Right lobe of liver (tissue), 6 donors: ENCODE measurements at regions not wholly inside any gene's neighbourhood (a gene's known extent, or its start where the extent isn't known, plus 50 kb on each side); places are given as distances from the start of the nearest gene placed in this dataset.
"Not testable (repeated sequence)": the region's sequence is repeated elsewhere in the genome, so short reads cannot be mapped to it uniquely, and the experiment has no call there.

Source experiments
- ATAC-seq, 4 donors: fragments of 200-7000 bp; cut with Tn5 transposase; one replicate each; pipeline ENCODE4 v1.9.1; 2020; ENCODE audit warnings: mild to moderate bottlenecking in 4 of 4, moderate library complexity in 4 of 4
- DNase-seq, 3 donors: peaks; one replicate each; pipeline ENCODE4 v3.0.0-alpha.2; 2020
- H3K27ac ChIP-seq, 3 donors: fragments of 200-600 bp; one replicate each; pipeline ENCODE4 v1.8.0; 2022
- H3K27me3 ChIP-seq, 2 donors: fragments of 200-600 bp; one replicate each; pipeline ENCODE4 v1.8.0; 2022
- H3K36me3 ChIP-seq, 4 donors: fragments of 200-600 bp; sonication (generic) in 1 of 4; one replicate each; pipeline versions ENCODE4 v1.5.1 to v1.8.0; 2017 to 2022; ENCODE audit warnings: control low read depth in 1 of 4
- H3K4me1 ChIP-seq, 4 donors: fragments of 200-600 bp; sonication (generic) in 1 of 4; one replicate each; pipeline versions ENCODE4 v1.5.1 to v1.8.0; 2017 to 2022; ENCODE audit warnings: control low read depth in 1 of 4
- H3K4me3 ChIP-seq, 3 donors: fragments of 200-600 bp; one replicate each; pipeline ENCODE4 v1.8.0; 2022
- H3K9me3 ChIP-seq, 4 donors: fragments of 200-600 bp; sonication (generic) in 1 of 4; one replicate each; pipeline versions ENCODE4 v1.5.1 to v1.8.0; 2017 to 2022; ENCODE audit warnings: control low read depth in 1 of 4
- CTCF ChIP-seq, 4 donors: fragments of 200-600 bp in 3 of 4; fragments of 450-650 bp in 1 of 4; IDR thresholded peaks; one replicate each; pipeline versions ENCODE4 v1.5.1 to v1.8.0; 2016 to 2022; ENCODE audit warnings: antibody characterized with exemption in 4 of 4, mild to moderate bottlenecking in 2 of 4
- POLR2A ChIP-seq: fragments of 450-650 bp; IDR thresholded peaks from one replicate; pipeline ENCODE4 v1.6.1; 2017; ENCODE audit warnings: antibody characterized with exemption, mild to moderate bottlenecking
- WGBS: methylation state at CpG from one replicate; pipeline ENCODE4 v1.1.6; 2018; ENCODE audit warnings: low coverage, low lambda C conversion rate; ENCODE audit not compliant: insufficient coverage; ENCODE audit errors: missing lambda C conversion rate; 5-methylcytosine and 5-hydroxymethylcytosine counted together
- intact Hi-C, 2 donors: fragments of 100-400 bp; cut with DNase I; formaldehyde crosslinking; loops; one replicate each; pipeline versions ENCODE4 v1.11.2 to v1.14.1; 2022
- donor health status: DM: no; HTN: yes; CAD: no.
- donor health status: DM: no; HTN: no; CAD: no.
- donor health status: DM: no; HTN: no; CAD: no.
- donor health status: DM: no; HTN: yes; CAD: no.
- donor health status: DM: no; HTN: yes; CAD: no.

GRCh38 chr4:54840992-54841768, 183.4 kb downstream of the KIT start:
- Histone ChIP-seq H3K9me3 (no peaks in the 10 kb centered on the region), H3K27ac (no peak overlapping the region), H3K36me3 (no peaks in the 10 kb centered on the region), H3K4me1 (no peaks in the 10 kb centered on the region), H3K4me3 (no peak overlapping the region), H3K27me3 (no peaks in the 10 kb centered on the region)
- peak in 1 of 4 donors; percentile 60 for ATAC-seq
- WGBS, result 35% methylated on average over 2 of the region's 2 CpGs
- intact Hi-C loops, result no loop called here
- TF ChIP-seq POLR2A (no peak), CTCF (IDR thresholded peaks at IDR 0.05) (peak in 1 of 4 donors; percentile 15)
- DNase-seq, result no peak

- ATAC-seq (no peak), DNase-seq (no peak)
- TF ChIP-seq CTCF (IDR thresholded peaks at IDR 0.05) (no peak), POLR2A (no peak)
- no peaks in the 10 kb centered on the region for H3K4me1 ChIP-seq
- H3K4me3 ChIP-seq, result no peak overlapping the region
- H3K36me3 ChIP-seq, result no peaks in the 10 kb centered on the region
- no peaks in the 10 kb centered on the region for H3K27me3 ChIP-seq
- H3K9me3 ChIP-seq, result no peaks in the 10 kb centered on the region
- no peak overlapping the region for H3K27ac ChIP-seq
- intact Hi-C loops, result no loop called here
- 52% methylated on average over 2 of the region's 2 CpGs for WGBS
These were observed 182.7 kb downstream of the KIT start for GRCh38 chr4:54840430-54840829.

GRCh38 chr4:54838301-54838700, 180.5 kb downstream of the KIT start:
- Histone ChIP-seq H3K9me3 (no peaks in the 10 kb centered on the region), H3K27ac (no peak overlapping the region), H3K4me1 (no peaks in the 10 kb centered on the region), H3K4me3 (no peak overlapping the region), H3K27me3 (no peaks in the 10 kb centered on the region), H3K36me3 (no peaks in the 10 kb centered on the region)
- TF ChIP-seq CTCF (IDR thresholded peaks at IDR 0.05), result no peak
- no peak for TF ChIP-seq POLR2A
- ATAC-seq (no peak), DNase-seq (no peak)
- 92% methylated on average over 2 of the region's 2 CpGs for WGBS
- intact Hi-C loops, result no loop called here

- no peak for ATAC-seq
- Histone ChIP-seq H3K9me3 (no peaks in the 10 kb centered on the region), H3K4me3 (no peak overlapping the region), H3K27ac (no peak overlapping the region), H3K27me3 (no peaks in the 10 kb centered on the region), H3K36me3 (no peaks in the 10 kb centered on the region), H3K4me1 (no peaks in the 10 kb centered on the region)
- no peak for TF ChIP-seq CTCF (IDR thresholded peaks at IDR 0.05)
- TF ChIP-seq POLR2A, result no peak
- WGBS, result 36% methylated on average over 2 of the region's 2 CpGs
- no peak for DNase-seq
- intact Hi-C loops, result no loop called here
These were observed 179.9 kb downstream of the KIT start for GRCh38 chr4:54837576-54838140.

- DNase-seq, H3K4me1 ChIP-seq, H3K36me3 ChIP-seq, ATAC-seq, H3K4me3 ChIP-seq, H3K27ac ChIP-seq, intact Hi-C loops, H3K9me3 ChIP-seq, H3K27me3 ChIP-seq: not testable (repeated sequence)
- WGBS, result 41% methylated on average over 4 of the region's 4 CpGs
These were observed 170.6 kb downstream of the KIT start for GRCh38 chr4:54828361-54828760.
